ENCODE measurements at regions not wholly inside any gene's neighbourhood (a gene's known extent, or its start where the extent isn't known, plus 50 kb on each side); places are given as distances from the start of the nearest gene placed in this dataset.

DNA sequence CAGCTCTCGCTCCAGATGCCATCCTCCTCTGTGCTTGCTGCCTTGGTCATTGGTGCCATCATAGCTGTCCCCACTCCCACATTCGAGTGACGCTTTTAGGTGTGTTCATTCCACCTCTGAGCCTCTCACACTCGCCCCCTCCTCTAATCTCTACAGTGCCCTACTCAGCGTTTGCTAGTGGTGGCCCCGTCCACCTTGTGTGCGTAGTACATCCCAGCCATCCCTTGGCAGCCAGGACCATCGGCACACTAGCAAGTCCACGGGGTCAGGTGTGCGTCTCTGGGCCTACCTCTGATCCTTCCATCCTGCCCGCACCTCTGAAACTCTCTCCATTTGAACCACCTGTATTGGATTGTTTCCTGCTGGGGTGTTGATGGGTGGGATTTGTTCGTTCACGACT lies 54.2 kb upstream of the RGMA start:
- Mint-ChIP-seq H3K27ac (no peak overlapping the region), H3K4me1 (ENCODE audit: low read depth) (peaks cover 11% of the 10 kb centered on the region), H3K4me3 (no peak overlapping the region), H3K27me3 (no peaks in the 10 kb centered on the region), H3K36me3 (ENCODE audit: low read depth) (no peaks in the 10 kb centered on the region), H3K9me3 (no peaks in the 10 kb centered on the region)
- POLR2A ChIA-PET: no interaction called here
- intact Hi-C loops (cut with micrococcal nuclease): no loop called here
- CTCF ChIA-PET: no interaction called here
- ATAC-seq (no peak), DNase-seq (no peak)
- TF ChIP-seq, protein P1, sequence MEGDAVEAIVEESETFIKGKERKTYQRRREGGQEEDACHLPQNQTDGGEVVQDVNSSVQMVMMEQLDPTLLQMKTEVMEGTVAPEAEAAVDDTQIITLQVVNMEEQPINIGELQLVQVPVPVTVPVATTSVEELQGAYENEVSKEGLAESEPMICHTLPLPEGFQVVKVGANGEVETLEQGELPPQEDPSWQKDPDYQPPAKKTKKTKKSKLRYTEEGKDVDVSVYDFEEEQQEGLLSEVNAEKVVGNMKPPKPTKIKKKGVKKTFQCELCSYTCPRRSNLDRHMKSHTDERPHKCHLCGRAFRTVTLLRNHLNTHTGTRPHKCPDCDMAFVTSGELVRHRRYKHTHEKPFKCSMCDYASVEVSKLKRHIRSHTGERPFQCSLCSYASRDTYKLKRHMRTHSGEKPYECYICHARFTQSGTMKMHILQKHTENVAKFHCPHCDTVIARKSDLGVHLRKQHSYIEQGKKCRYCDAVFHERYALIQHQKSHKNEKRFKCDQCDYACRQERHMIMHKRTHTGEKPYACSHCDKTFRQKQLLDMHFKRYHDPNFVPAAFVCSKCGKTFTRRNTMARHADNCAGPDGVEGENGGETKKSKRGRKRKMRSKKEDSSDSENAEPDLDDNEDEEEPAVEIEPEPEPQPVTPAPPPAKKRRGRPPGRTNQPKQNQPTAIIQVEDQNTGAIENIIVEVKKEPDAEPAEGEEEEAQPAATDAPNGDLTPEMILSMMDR (IDR thresholded peaks at IDR 0.05): no peak

DNA sequence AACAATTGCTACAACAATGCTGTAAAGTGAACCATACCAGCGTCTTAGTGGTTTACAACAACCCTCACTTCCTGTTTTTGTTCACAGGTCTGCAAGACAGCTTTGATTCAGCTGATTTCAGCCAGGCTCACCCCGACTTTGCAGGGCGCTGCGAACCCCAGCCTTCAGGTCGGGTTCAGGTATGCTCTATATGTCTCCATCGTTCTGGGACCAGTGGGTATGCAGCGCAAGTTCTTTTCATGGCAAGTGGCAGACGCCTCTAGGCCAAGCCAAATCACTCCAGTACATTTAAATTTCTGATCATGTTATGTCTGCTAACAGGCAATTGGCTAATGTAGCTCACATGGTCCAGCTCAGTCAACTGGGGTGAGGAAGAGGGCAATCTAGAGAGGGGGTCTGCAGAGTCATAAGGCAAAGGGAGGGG lies 52.4 kb upstream of the RGMA start:
- H3K4me1 Mint-ChIP-seq (ENCODE audit: low read depth): peaks cover 11% of the 10 kb centered on the region
- TF ChIP-seq, protein P1 (IDR thresholded peaks at IDR 0.05): no peak
- H3K36me3 Mint-ChIP-seq (ENCODE audit: low read depth): no peaks in the 10 kb centered on the region
- DNase-seq (peak; percentile 8), ATAC-seq (peak; percentile 45)
- H3K4me3 Mint-ChIP-seq: no peak overlapping the region
- no peak overlapping the region for H3K27ac Mint-ChIP-seq
- CTCF ChIA-PET: no interaction called here
- POLR2A ChIA-PET: no interaction called here
- intact Hi-C loops (cut with micrococcal nuclease): no loop called here
- no peaks in the 10 kb centered on the region for H3K9me3 Mint-ChIP-seq
- no peaks in the 10 kb centered on the region for H3K27me3 Mint-ChIP-seq

DNA sequence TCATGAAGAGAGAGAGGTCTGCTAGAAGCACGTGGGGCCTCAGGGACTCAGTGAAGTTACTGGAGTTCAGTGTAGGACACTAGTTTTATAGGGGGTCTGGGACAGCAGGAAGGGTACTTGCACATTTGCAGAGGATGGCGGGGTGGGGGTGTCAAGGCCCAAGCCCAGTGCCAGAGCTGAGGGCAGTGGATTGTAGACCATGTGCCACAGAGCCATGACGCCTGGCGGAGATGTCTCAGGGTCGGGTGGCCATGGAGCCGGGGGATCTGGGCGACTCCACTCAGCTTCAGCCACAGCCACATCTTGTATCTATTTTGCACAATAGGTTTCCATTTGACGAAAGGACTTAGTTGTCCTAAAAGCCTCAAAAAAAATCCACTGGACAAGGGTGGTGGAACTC lies 50.4 kb upstream of the RGMA start:
- Mint-ChIP-seq H3K4me3 (no peak overlapping the region), H3K4me1 (ENCODE audit: low read depth) (peaks cover 11% of the 10 kb centered on the region), H3K36me3 (ENCODE audit: low read depth) (no peaks in the 10 kb centered on the region), H3K27me3 (no peaks in the 10 kb centered on the region), H3K9me3 (no peaks in the 10 kb centered on the region), H3K27ac (no peak overlapping the region)
- intact Hi-C loops (cut with micrococcal nuclease): no loop called here
- TF ChIP-seq, protein P1 (IDR thresholded peaks at IDR 0.05): no peak
- no peak for ATAC-seq
- ChIA-PET CTCF (no interaction called here), POLR2A (no interaction called here)
- no peak for DNase-seq

DNA sequence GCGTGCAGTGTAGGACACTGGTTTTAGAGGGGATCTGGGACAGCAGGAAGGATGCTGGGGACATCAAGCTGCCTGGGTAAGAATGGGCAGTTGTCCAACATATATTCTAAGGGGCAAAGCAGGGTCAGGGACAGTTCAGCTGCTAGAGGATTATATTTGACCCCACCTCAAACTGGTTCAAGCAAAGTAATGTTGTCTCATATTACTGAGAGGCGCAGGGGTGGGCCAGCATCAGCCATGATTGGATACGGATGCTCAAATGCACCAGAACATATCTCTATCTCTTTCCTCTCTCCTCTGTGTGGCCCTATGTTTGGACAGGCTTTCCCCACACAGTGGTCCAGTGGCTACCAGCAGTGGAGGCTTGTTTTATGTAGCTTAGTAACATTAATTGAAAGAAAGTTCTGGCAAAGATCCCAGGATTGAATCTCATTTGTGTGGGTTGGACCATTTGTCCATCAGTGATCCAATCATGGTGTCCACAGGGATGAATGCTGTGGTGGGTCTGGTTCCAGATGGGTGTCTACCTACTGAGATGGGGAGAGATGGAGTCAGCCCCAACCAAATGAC lies 49.8 kb upstream of the RGMA start:
- no peak overlapping the region for H3K4me3 Mint-ChIP-seq
- H3K27me3 Mint-ChIP-seq: no peaks in the 10 kb centered on the region
- DNase-seq (no peak), ATAC-seq (no peak)
- ChIA-PET CTCF (interaction anchor here (1.4 kb wide), 1 partner anchor 11 kb away, joined by 3 read pairs; no protein-coding TSS in a partner anchor), POLR2A (no interaction called here)
- no peaks in the 10 kb centered on the region for H3K9me3 Mint-ChIP-seq
- H3K36me3 Mint-ChIP-seq (ENCODE audit: low read depth): no peaks in the 10 kb centered on the region
- intact Hi-C loops (cut with micrococcal nuclease): no loop called here
- no peak overlapping the region for H3K27ac Mint-ChIP-seq
- TF ChIP-seq, protein P1 (IDR thresholded peaks at IDR 0.05): no peak
- H3K4me1 Mint-ChIP-seq (ENCODE audit: low read depth): peaks cover 11% of the 10 kb centered on the region
